HepG2 (cell line): ENCODE measurements at regions not wholly inside any gene's neighbourhood (a gene's known extent, or its start where the extent isn't known, plus 50 kb on each side); places are given as distances from the start of the nearest gene placed in this dataset.

Source experiments
- ATAC-seq: fragments of 200-7000 bp; cut with Tn5 transposase; 3 replicates; pipeline ENCODE4 v1.9.1; 2020; ENCODE audit warnings: mild to moderate bottlenecking, moderate library complexity
- BruUV-seq: library from RNA; stranded (reverse); fragments of 400-500 nt; replicated peaks from 2 replicates; lab custom pipeline; 2021; lab: Mats Ljungman, UMichigan
- CTCF ChIA-PET: fragments of 300-600 bp; formaldehyde crosslinking; extraction: SDS; loops from one replicate; lab custom pipeline; 2021; ENCODE audit warnings: low total read pairs, inconsistent platforms, low intra/inter-chr PET ratio; lab: Yijun Ruan, JAX
- POLR2A ChIA-PET: fragments of 350-600 bp; sonication (Branson Sonifier 250); formaldehyde crosslinking; loops from one replicate; lab custom pipeline; 2020; ENCODE audit warnings: antibody characterized with exemption, inconsistent platforms; lab: Yijun Ruan, JAX
- DNase-seq: peaks from one replicate; pipeline ENCODE4 v3.0.0-alpha.2; 2015; ENCODE audit warnings: low spot score
- FAIRE-seq: peaks from 3 replicates; lab custom pipeline; 2011; peaks lifted over from hg19 to GRCh38; lab: Jason Lieb, UNC
- H2AFZ ChIP-seq: one replicate; pipeline ENCODE4 v1.6.1; 2011; ENCODE audit warnings: low read length, inconsistent platforms
- H3K27ac ChIP-seq: fragments of 300-600 bp; 3 replicates; pipeline ENCODE4 v1.8.0; 2011; ENCODE audit warnings: mixed run types, mild to moderate bottlenecking, mixed read lengths, low read length, inconsistent platforms; ENCODE audit not compliant: insufficient read depth; ENCODE audit errors: extremely low read length
- H3K27me3 ChIP-seq, 2 experiments: fragments of 200-600 bp in 1 of 2; 2 replicates in 1 of 2; 3 replicates in 1 of 2; pipeline versions ENCODE4 v1.6.0 to v1.8.0; 2011; ENCODE audit warnings: low read length in 2 of 2, mild to moderate bottlenecking in 2 of 2, moderate library complexity in 2 of 2, inconsistent platforms in 1 of 2; ENCODE audit not compliant: insufficient read depth in 2 of 2, control insufficient read depth in 1 of 2
- H3K36me3 ChIP-seq, 2 experiments: fragments of 200-600 bp in 1 of 2; replicated peaks in 1 of 2; 2 replicates in 1 of 2; 3 replicates in 1 of 2; pipeline versions ENCODE4 v1.5.1 to v1.8.0; 2011; ENCODE audit warnings: low read length in 2 of 2, inconsistent platforms in 1 of 2; ENCODE audit not compliant: insufficient read depth in 2 of 2, control insufficient read depth in 1 of 2
- H3K4me1 ChIP-seq: 2 replicates; pipeline ENCODE4 v1.5.1; 2012; ENCODE audit warnings: low read length, inconsistent platforms; ENCODE audit not compliant: insufficient read depth
- H3K4me2 ChIP-seq: 2 replicates; pipeline ENCODE4 v1.6.0; 2011; ENCODE audit warnings: low read depth, low read length, inconsistent platforms
- H3K4me3 ChIP-seq, 3 experiments: fragments of 200-600 bp in 1 of 3; sonication (generic), shearing (Covaris generic) in 1 of 3; replicated peaks in 1 of 3; 2 replicates each; pipeline ENCODE4 v1.5.1; 2011 to 2016; ENCODE audit warnings: low read length in 3 of 3, inconsistent platforms in 2 of 3, low read depth in 2 of 3, mild to moderate bottlenecking in 2 of 3, control low read depth in 1 of 3, mixed read lengths in 1 of 3; ENCODE audit not compliant: insufficient read depth in 1 of 3
- H3K79me2 ChIP-seq: one replicate; pipeline ENCODE4 v1.6.1; 2011; ENCODE audit warnings: low read length, inconsistent platforms; ENCODE audit not compliant: insufficient read depth
- H3K9ac ChIP-seq: 2 replicates; pipeline ENCODE4 v1.6.0; 2011; ENCODE audit warnings: mild to moderate bottlenecking, low read depth, low read length, inconsistent platforms; ENCODE audit not compliant: insufficient read depth
- H3K9me3 ChIP-seq: 2 replicates; pipeline ENCODE4 v1.5.1; 2012; ENCODE audit warnings: mild to moderate bottlenecking, low read length
- H4K20me1 ChIP-seq: 2 replicates; pipeline ENCODE4 v1.6.0; 2011; ENCODE audit warnings: inconsistent platforms, mild to moderate bottlenecking, low read length, moderate library complexity; ENCODE audit not compliant: insufficient read depth
- ASH2L ChIP-seq: fragments of 300-600, 200-600 bp; sonication (generic); IDR thresholded peaks from 2 replicates; pipeline ENCODE4 v1.7.0; 2017; ENCODE audit warnings: low read depth, mild to moderate bottlenecking, moderate library complexity, mixed read lengths, low read length; ENCODE audit not compliant: insufficient read length
- ERF ChIP-seq: IDR thresholded peaks from 2 replicates; pipeline ENCODE4 v1.6.1; 2018; ENCODE audit warnings: missing biosample characterization, missing genetic modification reagents
- HES4 ChIP-seq: sonication (generic); formaldehyde crosslinking; IDR thresholded peaks from 2 replicates; pipeline ENCODE4 v1.9.0; 2021; ENCODE audit warnings: mild to moderate bottlenecking, missing genetic modification reagents, borderline replicate concordance
- JARID2 ChIP-seq: sonication (generic); formaldehyde crosslinking; IDR thresholded peaks from 2 replicates; pipeline ENCODE4 v1.8.1; 2023; ENCODE audit warnings: missing genetic modification reagents, inconsistent platforms; ENCODE audit not compliant: insufficient replicate concordance
- NR3C1 ChIP-seq: sonication (generic); formaldehyde crosslinking; IDR thresholded peaks from 2 replicates; pipeline ENCODE4 v1.4.0; 2020; ENCODE audit warnings: missing genetic modification reagents
- SIN3A ChIP-seq: IDR thresholded peaks from 2 replicates; pipeline ENCODE4 v1.6.1; 2011; ENCODE audit warnings: low read depth, mild to moderate bottlenecking, control low read depth, low read length, borderline replicate concordance
- TSC22D2 ChIP-seq: sonication (generic); formaldehyde crosslinking; IDR thresholded peaks from 2 replicates; pipeline ENCODE4 v1.5.1; 2020; ENCODE audit warnings: missing genetic modification reagents, mild to moderate bottlenecking, borderline replicate concordance
- YY1 ChIP-seq: IDR thresholded peaks from 2 replicates; pipeline ENCODE4 v1.6.1; 2011; ENCODE audit warnings: low read length, low read depth, moderate library complexity, mild to moderate bottlenecking; ENCODE audit not compliant: insufficient read depth, insufficient replicate concordance
- ZNF3 ChIP-seq: IDR thresholded peaks from 2 replicates; pipeline ENCODE4 v1.7.0; 2017; ENCODE audit warnings: inconsistent platforms
- ZNF337 ChIP-seq: sonication (generic); formaldehyde crosslinking; IDR thresholded peaks from 2 replicates; pipeline ENCODE4 v1.5.1; 2020; ENCODE audit warnings: missing genetic modification reagents, low read depth, mild to moderate bottlenecking, borderline replicate concordance
- ZNF484 ChIP-seq: sonication (generic); formaldehyde crosslinking; IDR thresholded peaks from 2 replicates; pipeline ENCODE4 v1.5.1; 2020; ENCODE audit warnings: mild to moderate bottlenecking, low read depth, missing genetic modification reagents, borderline replicate concordance
- ZNF678 ChIP-seq: sonication (generic); formaldehyde crosslinking; IDR thresholded peaks from 2 replicates; pipeline ENCODE4 v1.4.0; 2020; ENCODE audit warnings: mild to moderate bottlenecking, missing genetic modification reagents
- ZNF7 ChIP-seq: IDR thresholded peaks from 2 replicates; pipeline ENCODE4 v1.6.1; 2016; ENCODE audit warnings: missing biosample characterization, missing genetic modification reagents
- WGBS: methylation state at CpG from one replicate; pipeline ENCODE4 v1.1.6; 2017; ENCODE audit warnings: low lambda C conversion rate; 5-methylcytosine and 5-hydroxymethylcytosine counted together
- in situ Hi-C: cut with HindIII; loops from 2 replicates; pipeline ENCODE4 v1.10.0; 2017; ENCODE audit warnings: low pct_unique_long_range_greater_than_20kb; ENCODE audit not compliant: extremely low pct_ligation_motif_present
- intact Hi-C: fragments of 100-400 bp; cut with micrococcal nuclease; formaldehyde crosslinking; loops from one replicate; pipeline ENCODE4 v1.10.0; 2022; ENCODE audit not compliant: unreplicated experiment

DNA sequence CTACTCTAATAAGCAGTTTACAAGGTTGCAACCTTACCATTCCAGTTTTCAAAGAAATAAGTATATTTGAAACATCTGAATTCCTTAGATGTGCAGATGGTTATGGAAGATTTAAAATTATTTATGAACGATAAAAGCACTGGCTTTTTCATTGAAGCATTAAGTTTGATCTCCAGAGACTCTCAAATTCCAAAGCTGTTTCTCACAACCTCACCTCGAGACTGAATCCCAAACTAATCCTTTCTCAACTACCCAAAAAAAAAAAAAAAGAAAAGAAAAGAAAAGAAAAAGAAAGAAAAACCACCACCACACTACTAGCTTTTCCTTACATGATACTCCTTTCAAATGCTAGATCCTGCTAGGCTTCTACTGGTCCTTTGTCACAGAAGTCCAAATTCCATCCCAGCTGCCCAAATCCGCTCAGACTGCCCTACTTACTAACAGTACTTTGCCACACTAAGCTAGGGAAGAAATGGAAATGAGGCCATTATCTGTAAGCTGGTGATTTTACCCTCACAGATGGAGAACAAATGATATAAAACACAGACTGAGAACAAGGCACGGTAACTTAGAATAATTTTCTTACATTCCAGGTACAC lies 100.6 kb upstream of the CDK1 start:
- intact Hi-C loops (no loop called here), in situ Hi-C loops (no loop called here)
- no peak overlapping the region for H3K27ac ChIP-seq
- no peaks in the 10 kb centered on the region for H3K27me3 ChIP-seq
- ChIA-PET CTCF (no interaction called here), POLR2A (no interaction called here)
- TF ChIP-seq HES4 (CRISPR knock-in tag) (no peak), TSC22D2 (CRISPR knock-in tag) (no peak)
- FAIRE-seq (no peak), ATAC-seq (no peak), DNase-seq (no peak)
- H3K36me3 ChIP-seq, result no peaks in the 10 kb centered on the region
- no peak overlapping the region for H3K4me2 ChIP-seq
- no peak overlapping the region for H3K9ac ChIP-seq
- WGBS, result 23% methylated on average over 4 of the region's 4 CpGs
- H3K4me1 ChIP-seq, result no peaks in the 10 kb centered on the region
- no TSS peak for BruUV-seq
- H3K79me2 ChIP-seq, result no peaks in the 10 kb centered on the region
- no peaks in the 10 kb centered on the region for H3K9me3 ChIP-seq
- no peaks in the 10 kb centered on the region for H4K20me1 ChIP-seq
- no peak overlapping the region for H2AFZ ChIP-seq
- no peak overlapping the region for H3K4me3 ChIP-seq

GRCh38 chr10:60675236-60675635 lies 103.0 kb upstream of the CDK1 start:
- no peak for TF ChIP-seq ZNF484 (CRISPR knock-in tag)
- no peak for TF ChIP-seq SIN3A
- TF ChIP-seq ASH2L, result no peak
- TF ChIP-seq ZNF678 (CRISPR knock-in tag), result no peak
- no peak for TF ChIP-seq ZNF3 (CRISPR knock-in tag)
- TF ChIP-seq JARID2 (CRISPR knock-in tag), result no peak
- no peak for TF ChIP-seq ERF (CRISPR knock-in tag)
- TF ChIP-seq ZNF7 (CRISPR knock-in tag), result no peak
- TF ChIP-seq YY1, result no peak
- no peak for TF ChIP-seq NR3C1
- no peak for TF ChIP-seq ZNF337 (CRISPR knock-in tag)
- no peak for FAIRE-seq
- H3K79me2 ChIP-seq, result no peaks in the 10 kb centered on the region
- CTCF ChIA-PET, result no interaction called here
- no peak for ATAC-seq
- in situ Hi-C loops, result no loop called here
- H3K27ac ChIP-seq, result no peak overlapping the region
- no peaks in the 10 kb centered on the region for H3K36me3 ChIP-seq
- intact Hi-C loops, result no loop called here
- no peaks in the 10 kb centered on the region for H3K9me3 ChIP-seq
- no TSS peak for BruUV-seq
- no peaks in the 10 kb centered on the region for H4K20me1 ChIP-seq
- no peak for DNase-seq
- no peak overlapping the region for H2AFZ ChIP-seq
- POLR2A ChIA-PET, result no interaction called here
- H3K4me2 ChIP-seq, result no peak overlapping the region
- H3K4me1 ChIP-seq, result no peaks in the 10 kb centered on the region
- H3K27me3 ChIP-seq, result no peaks in the 10 kb centered on the region
- H3K9ac ChIP-seq, result no peak overlapping the region
- no peak overlapping the region for H3K4me3 ChIP-seq
